IMR-90 (cell line): ENCODE measurements at regions not wholly inside any gene's neighbourhood (a gene's known extent, or its start where the extent isn't known, plus 50 kb on each side); places are given as distances from the start of the nearest gene placed in this dataset.

Source experiments
- ATAC-seq: fragments of 200-7000 bp; cut with Tn5 transposase; 2 replicates; pipeline ENCODE4 v1.9.1; 2020; ENCODE audit warnings: low read depth, mild to moderate bottlenecking, moderate library complexity
- BruUV-seq: library from RNA; stranded (reverse); fragments of 400-500 nt; replicated peaks from 2 replicates; lab custom pipeline; 2021; lab: Mats Ljungman, UMichigan
- CTCF ChIA-PET: fragments of 300-600 bp; formaldehyde crosslinking; extraction: SDS; loops from one replicate; lab custom pipeline; 2021; ENCODE audit warnings: antibody characterized with exemption; lab: Yijun Ruan, JAX
- POLR2A ChIA-PET: fragments of 300-600 bp; sonication (Branson Sonifier 250); formaldehyde crosslinking; loops from one replicate; lab custom pipeline; 2022; ENCODE audit warnings: antibody characterized with exemption; ENCODE audit not compliant: unreplicated experiment; lab: Charles Lee
- DNase-seq: peaks from one replicate; pipeline ENCODE4 v3.0.0; 2013
- H2AFZ ChIP-seq: replicated peaks from 2 replicates; pipeline ENCODE3; 2013; ENCODE audit warnings: low read length, mild to moderate bottlenecking; ENCODE audit not compliant: poor library complexity
- H2AK5ac ChIP-seq: 2 replicates; pipeline ENCODE4 v1.6.1; 2013; ENCODE audit warnings: low read depth, low read length, inconsistent platforms
- H2AK9ac ChIP-seq: replicated peaks from 2 replicates; pipeline ENCODE3; 2013; ENCODE audit warnings: mild to moderate bottlenecking, low read depth, low read length, moderate library complexity; ENCODE audit not compliant: poor library complexity
- H2BK120ac ChIP-seq: 2 replicates; pipeline ENCODE4 v1.6.1; 2013; ENCODE audit warnings: low read depth, low read length, inconsistent platforms
- H2BK15ac ChIP-seq: 3 replicates; pipeline ENCODE4 v1.6.1; 2013; ENCODE audit warnings: low read depth, low read length, inconsistent platforms
- H2BK20ac ChIP-seq: 2 replicates; pipeline ENCODE4 v1.6.1; 2013; ENCODE audit warnings: low read depth, mild to moderate bottlenecking, inconsistent platforms, low read length, moderate library complexity
- H2BK5ac ChIP-seq: 2 replicates; pipeline ENCODE4 v1.6.1; 2013; ENCODE audit warnings: mild to moderate bottlenecking, low read depth, low read length, inconsistent platforms; ENCODE audit not compliant: poor library complexity, severe bottlenecking
- H3K14ac ChIP-seq: replicated peaks from 2 replicates; pipeline ENCODE4 v1.6.1; 2013; ENCODE audit warnings: low read depth, low read length, inconsistent platforms
- H3K18ac ChIP-seq: 2 replicates; pipeline ENCODE4 v1.6.1; 2013; ENCODE audit warnings: low read depth, low read length, control low read depth
- H3K23ac ChIP-seq: 2 replicates; pipeline ENCODE4 v1.6.1; 2013; ENCODE audit warnings: low read depth, low read length, inconsistent platforms
- H3K27ac ChIP-seq: 2 replicates; pipeline ENCODE4 v1.5.1; 2013; ENCODE audit warnings: mild to moderate bottlenecking, control low read depth, low read length; ENCODE audit not compliant: insufficient read depth
- H3K27me3 ChIP-seq: 2 replicates; pipeline ENCODE4 v1.6.1; 2013; ENCODE audit warnings: low read length; ENCODE audit not compliant: control insufficient read depth, insufficient read depth
- H3K36me3 ChIP-seq: 2 replicates; pipeline ENCODE4 v1.6.1; 2013; ENCODE audit warnings: low read length, mixed read lengths; ENCODE audit not compliant: control insufficient read depth, insufficient read depth
- H3K4ac ChIP-seq: 2 replicates; pipeline ENCODE4 v1.6.1; 2013; ENCODE audit warnings: low read depth, low read length, inconsistent platforms
- H3K4me1 ChIP-seq: 2 replicates; pipeline ENCODE4 v1.6.1; 2013; ENCODE audit warnings: low read length, mixed read lengths; ENCODE audit not compliant: control insufficient read depth, insufficient read depth
- H3K4me2 ChIP-seq: 2 replicates; pipeline ENCODE4 v1.6.1; 2013; ENCODE audit warnings: low read depth, mild to moderate bottlenecking, control low read depth, low read length, moderate library complexity
- H3K4me3 ChIP-seq: 2 replicates; pipeline ENCODE4 v1.5.1; 2013; ENCODE audit warnings: low read depth, mild to moderate bottlenecking, control low read depth, low read length, moderate library complexity; ENCODE audit not compliant: insufficient read depth
- H3K56ac ChIP-seq: 2 replicates; pipeline ENCODE4 v1.6.1; 2013; ENCODE audit warnings: low read length, inconsistent platforms; ENCODE audit not compliant: insufficient read depth; ENCODE audit errors: extremely low read depth
- H3K79me1 ChIP-seq, 2 experiments: 2 replicates each; pipeline ENCODE4 v1.6.1; 2013; ENCODE audit warnings: low read length in 2 of 2, inconsistent platforms in 1 of 2, low read depth in 1 of 2
- H3K9ac ChIP-seq: 2 replicates; pipeline ENCODE4 v1.6.1; 2013; ENCODE audit warnings: low read depth, low read length, control low read depth
- H3K9me1 ChIP-seq: 2 replicates; pipeline ENCODE4 v1.6.1; 2013; ENCODE audit warnings: low read length, inconsistent platforms; ENCODE audit not compliant: insufficient read depth
- H3K9me3 ChIP-seq: 2 replicates; pipeline ENCODE4 v1.6.1; 2013; ENCODE audit warnings: low read length; ENCODE audit not compliant: control insufficient read depth, insufficient read depth
- H4K20me1 ChIP-seq: 2 replicates; pipeline ENCODE4 v1.6.1; 2013; ENCODE audit warnings: low read length, inconsistent platforms; ENCODE audit not compliant: insufficient read depth
- H4K5ac ChIP-seq: 2 replicates; pipeline ENCODE4 v1.6.1; 2013; ENCODE audit warnings: mild to moderate bottlenecking, low read depth, low read length, control low read depth
- H4K8ac ChIP-seq, 2 experiments: 2 replicates each; pipeline ENCODE4 v1.6.1; 2013; ENCODE audit warnings: low read depth in 2 of 2, low read length in 2 of 2, control low read depth in 1 of 2, inconsistent platforms in 1 of 2
- H4K91ac ChIP-seq: 2 replicates; pipeline ENCODE4 v1.6.1; 2013; ENCODE audit warnings: low read depth, low read length, inconsistent platforms; ENCODE audit not compliant: insufficient read depth
- CEBPB ChIP-seq: IDR thresholded peaks from 2 replicates; pipeline ENCODE4 v1.6.1; 2012; ENCODE audit warnings: low read depth, low read length, improper control_type of control experiment
- NFE2L2 ChIP-seq: fragments of 150-350 bp; IDR thresholded peaks from 2 replicates; pipeline ENCODE4 v1.6.1; 2016; ENCODE audit warnings: low read depth, mild to moderate bottlenecking, low read length
- RCOR1 ChIP-seq: IDR thresholded peaks from 2 replicates; pipeline ENCODE4 v1.6.1; 2012; ENCODE audit warnings: mild to moderate bottlenecking, low read length, improper control_type of control experiment; ENCODE audit not compliant: insufficient replicate concordance
- WGBS, 2 experiments: methylation state at CpG; one replicate each; pipeline versions ENCODE4 v1.1.5 to v1.1.7; 2013; ENCODE audit warnings: missing lambda C conversion rate in 2 of 2; ENCODE audit not compliant: insufficient read length in 1 of 2; ENCODE audit errors: extremely low coverage in 2 of 2; 5-methylcytosine and 5-hydroxymethylcytosine counted together
- dilution Hi-C: fragments of 300-500 bp; cut with HindIII; formaldehyde crosslinking; loops from one replicate; pipeline ENCODE4 v1.14.3; 2018; ENCODE audit warnings: low sequenced_read_pairs; ENCODE audit not compliant: unreplicated experiment
- in situ Hi-C: fragments of 300-500 bp; cut with MboI; formaldehyde crosslinking; loops from 3 replicates; pipeline ENCODE4 v1.14.3; 2019; ENCODE audit warnings: low sequenced_read_pairs, inconsistent platforms, mixed read lengths
- intact Hi-C: fragments of 100-400 bp; cut with micrococcal nuclease; formaldehyde crosslinking; loops from 2 replicates; pipeline ENCODE4 v1.10.0; 2022

- in situ Hi-C loops = no loop called here
- dilution Hi-C loops = no loop called here
- POLR2A ChIA-PET = no interaction called here
Measured at GRCh38 chr14:82122655-82123054, 589.0 kb upstream of the SEL1L start.

More at GRCh38 chr14:82122655-82123054, 589.0 kb upstream of the SEL1L start:
- H3K23ac ChIP-seq = no peak overlapping the region
- H2AK5ac ChIP-seq = no peak overlapping the region
- no peak overlapping the region for H2BK5ac ChIP-seq
- H3K79me1 ChIP-seq = no peaks in the 10 kb centered on the region
- H3K27ac ChIP-seq = no peak overlapping the region
- no CpG with 5 or more reads among the region's 1 CpG for WGBS, 2 experiments
- H2AK9ac ChIP-seq = no peak overlapping the region
- no peak for ATAC-seq
- CTCF ChIA-PET = no interaction called here
- no peaks in the 10 kb centered on the region for H3K4me1 ChIP-seq
- intact Hi-C loops = no loop called here
- H4K20me1 ChIP-seq = no peaks in the 10 kb centered on the region
- no peak overlapping the region for H3K9ac ChIP-seq
- H3K4me2 ChIP-seq = no peak overlapping the region
- DNase-seq = no peak
- no peak overlapping the region for H4K5ac ChIP-seq
- TF ChIP-seq RCOR1 = no peak
- no peak for TF ChIP-seq NFE2L2
- no peak for TF ChIP-seq CEBPB
- no TSS peak for BruUV-seq
- no peak overlapping the region for H4K8ac ChIP-seq
- no peak overlapping the region for H2BK20ac ChIP-seq
- no peaks in the 10 kb centered on the region for H3K36me3 ChIP-seq
- no peak overlapping the region for H3K18ac ChIP-seq
- no peak overlapping the region for H3K4ac ChIP-seq
- H2BK120ac ChIP-seq = no peak overlapping the region
- no peak overlapping the region for H4K91ac ChIP-seq
- peaks cover 8% of the 10 kb centered on the region for H3K9me3 ChIP-seq
- H3K4me3 ChIP-seq = no peak overlapping the region
- no peak overlapping the region for H2AFZ ChIP-seq
- H3K14ac ChIP-seq = no peak overlapping the region
- no peaks in the 10 kb centered on the region for H3K9me1 ChIP-seq
- H2BK15ac ChIP-seq = no peak overlapping the region
- no peaks in the 10 kb centered on the region for H3K27me3 ChIP-seq
- H3K56ac ChIP-seq = no peak overlapping the region
